Thyroid gland (tissue), 4 donors: ENCODE measurements at regions not wholly inside any gene's neighbourhood (a gene's known extent, or its start where the extent isn't known, plus 50 kb on each side); places are given as distances from the start of the nearest gene placed in this dataset.

ENCODE experiments used
- POLR2A ChIP-seq, 2 donors: fragments of 450-650 bp; IDR thresholded peaks; one replicate each; pipeline ENCODE4 v1.6.1; 2017; ENCODE audit warnings: antibody characterized with exemption in 2 of 2, mild to moderate bottlenecking in 2 of 2, moderate library complexity in 1 of 2
- TF ChIP-seq, protein P1 (sequence below), 6 experiments: fragments of 200-600 bp in 3 of 6; fragments of 450-650 bp in 3 of 6; sonication (generic) in 3 of 6; IDR thresholded peaks; one replicate each; pipeline ENCODE4 v1.5.1; 2016 to 2019; ENCODE audit warnings: antibody characterized with exemption in 6 of 6, mild to moderate bottlenecking in 2 of 6, inconsistent platforms in 1 of 6, moderate library complexity in 1 of 6

DNA sequence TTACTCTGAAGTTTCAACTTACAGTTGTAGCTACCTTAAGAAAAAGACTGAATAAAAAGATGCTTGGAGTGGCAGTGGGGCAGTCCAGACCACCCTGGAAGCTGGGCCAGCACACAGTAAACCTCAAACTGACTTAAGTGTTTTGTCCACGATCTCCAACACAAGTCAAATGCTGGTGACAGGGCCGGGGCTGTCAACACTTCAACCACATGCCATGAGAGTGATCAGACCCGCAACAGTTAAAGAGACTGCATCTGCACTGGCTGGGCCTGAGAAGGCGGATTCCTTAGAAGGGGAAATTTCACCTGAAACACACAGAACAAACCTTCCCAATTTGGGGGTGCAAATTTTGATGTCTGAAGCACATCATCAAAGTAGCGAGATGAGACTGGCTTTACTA, 223.5 kb upstream of the CAND1 start:
- TF ChIP-seq, protein P1, sequence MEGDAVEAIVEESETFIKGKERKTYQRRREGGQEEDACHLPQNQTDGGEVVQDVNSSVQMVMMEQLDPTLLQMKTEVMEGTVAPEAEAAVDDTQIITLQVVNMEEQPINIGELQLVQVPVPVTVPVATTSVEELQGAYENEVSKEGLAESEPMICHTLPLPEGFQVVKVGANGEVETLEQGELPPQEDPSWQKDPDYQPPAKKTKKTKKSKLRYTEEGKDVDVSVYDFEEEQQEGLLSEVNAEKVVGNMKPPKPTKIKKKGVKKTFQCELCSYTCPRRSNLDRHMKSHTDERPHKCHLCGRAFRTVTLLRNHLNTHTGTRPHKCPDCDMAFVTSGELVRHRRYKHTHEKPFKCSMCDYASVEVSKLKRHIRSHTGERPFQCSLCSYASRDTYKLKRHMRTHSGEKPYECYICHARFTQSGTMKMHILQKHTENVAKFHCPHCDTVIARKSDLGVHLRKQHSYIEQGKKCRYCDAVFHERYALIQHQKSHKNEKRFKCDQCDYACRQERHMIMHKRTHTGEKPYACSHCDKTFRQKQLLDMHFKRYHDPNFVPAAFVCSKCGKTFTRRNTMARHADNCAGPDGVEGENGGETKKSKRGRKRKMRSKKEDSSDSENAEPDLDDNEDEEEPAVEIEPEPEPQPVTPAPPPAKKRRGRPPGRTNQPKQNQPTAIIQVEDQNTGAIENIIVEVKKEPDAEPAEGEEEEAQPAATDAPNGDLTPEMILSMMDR (IDR thresholded peaks at IDR 0.05) = no peak
- TF ChIP-seq POLR2A (IDR thresholded peaks at IDR 0.05) = no peak
